ENCODE measurements at regions not wholly inside any gene's neighbourhood (a gene's known extent, or its start where the extent isn't known, plus 50 kb on each side); places are given as distances from the start of the nearest gene placed in this dataset.
"Not testable (repeated sequence)": the region's sequence is repeated elsewhere in the genome, so short reads cannot be mapped to it uniquely, and the experiment has no call there.

DNA sequence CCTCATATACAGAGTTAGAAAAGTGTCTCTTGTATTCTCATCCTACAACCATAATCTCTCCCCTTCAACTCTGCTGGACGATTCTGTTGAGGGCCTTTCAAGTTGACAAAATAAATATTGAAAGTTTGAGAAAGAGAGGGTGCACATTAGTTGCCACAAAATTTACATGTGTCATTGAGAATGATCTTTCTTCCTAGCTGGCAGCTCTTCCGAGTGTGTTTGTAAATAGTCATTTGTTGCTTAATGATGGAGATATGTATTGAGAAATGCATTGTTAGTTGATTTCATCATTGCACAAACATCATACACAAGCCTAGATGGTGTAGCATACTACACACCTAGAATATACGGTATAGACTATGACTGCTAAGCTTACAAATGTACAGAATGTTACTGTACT, 632.8 kb upstream of the AMOT start:
- no peak for DNase-seq

DNA sequence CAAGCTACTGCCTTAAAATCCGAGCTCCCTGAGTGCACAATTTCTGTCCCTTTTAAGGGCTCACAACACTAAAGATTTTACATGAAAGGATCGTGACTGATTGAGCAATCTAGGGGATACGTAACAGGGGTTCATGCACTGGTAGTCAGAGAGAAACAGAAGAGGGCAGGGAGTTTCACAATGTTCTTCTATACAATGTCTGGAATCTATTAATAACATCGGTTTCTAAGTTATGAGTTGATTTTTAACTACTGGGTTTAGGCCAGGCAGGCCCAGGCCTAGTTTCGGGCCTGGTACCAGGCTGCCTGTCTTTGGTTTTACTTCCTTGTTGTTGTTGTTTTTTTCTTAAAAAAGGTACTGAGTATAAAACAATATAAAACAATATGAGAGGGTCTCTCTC, 632.4 kb upstream of the AMOT start:
- not testable (repeated sequence) for DNase-seq

GRCh38 chrX:113470166-113470565, 629.5 kb upstream of the AMOT start:
- no peak for DNase-seq

DNA sequence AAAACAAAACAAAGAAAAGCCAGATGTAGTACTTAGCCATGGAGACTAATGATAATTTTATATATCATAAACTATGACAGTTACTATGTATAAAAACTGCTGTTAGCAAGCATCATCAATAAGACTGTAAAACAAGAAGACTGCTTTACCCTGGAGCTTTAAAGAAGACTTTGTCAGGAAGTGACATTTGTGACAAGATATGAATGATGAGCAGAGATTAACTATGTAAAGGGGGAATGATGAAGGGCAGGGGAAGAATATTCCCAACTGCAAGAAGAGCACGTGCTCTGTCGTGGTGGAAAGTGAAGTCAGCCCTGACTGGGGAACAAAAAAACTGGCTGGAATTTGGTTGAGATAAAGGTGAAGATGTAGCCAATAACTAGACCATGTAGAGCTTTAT, 617.1 kb upstream of the AMOT start:
- no peak for DNase-seq

- no peak for DNase-seq
Observed at GRCh38 chrX:113455582-113455981, 615.0 kb upstream of the AMOT start.

DNA sequence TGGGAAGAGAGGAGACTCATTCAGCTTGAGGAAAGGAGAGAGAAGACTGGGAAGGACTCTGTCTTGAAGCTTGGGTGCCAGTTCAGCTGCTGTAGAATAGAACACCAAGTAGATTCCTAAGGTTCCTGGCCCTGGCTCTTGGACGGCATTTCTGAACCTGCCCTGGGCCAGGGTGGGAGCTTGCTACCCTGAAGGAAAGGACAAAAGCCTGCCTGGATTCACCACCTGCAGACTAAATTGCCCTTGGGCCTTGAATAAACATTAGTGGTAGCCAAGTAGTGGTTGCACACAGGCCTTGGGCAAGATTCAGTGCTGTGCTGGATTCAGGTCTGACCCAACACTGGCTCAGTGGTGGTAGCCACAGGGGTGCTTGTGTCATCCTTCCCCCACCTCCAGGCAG, 588.4 kb upstream of the AMOT start:
- DNase-seq = no peak

DNA sequence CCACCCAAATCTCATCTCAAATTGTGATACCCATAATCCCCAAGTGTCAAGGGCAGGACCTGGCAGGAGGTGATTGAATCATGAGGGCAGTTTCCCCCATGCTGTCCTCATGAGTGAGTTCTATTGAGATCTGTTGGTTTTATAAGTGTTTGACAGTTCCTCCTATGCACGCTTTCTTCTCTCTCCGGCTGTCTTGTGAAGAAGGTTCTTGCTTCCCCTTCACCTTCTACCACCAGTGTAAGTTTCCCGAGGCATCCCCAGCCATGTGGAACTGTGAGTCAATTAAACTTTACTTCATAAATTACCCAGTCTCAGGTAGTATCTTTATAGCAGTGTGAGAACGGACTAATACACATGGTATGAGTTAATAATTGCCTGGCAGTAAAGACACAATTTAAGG, 581.7 kb upstream of the AMOT start:
- no peak for DNase-seq

GRCh38 chrX:113421432-113421831, 580.8 kb upstream of the AMOT start:
- DNase-seq = no peak

GRCh38 chrX:113412106-113412505, 571.5 kb upstream of the AMOT start:
- no peak for DNase-seq

DNA sequence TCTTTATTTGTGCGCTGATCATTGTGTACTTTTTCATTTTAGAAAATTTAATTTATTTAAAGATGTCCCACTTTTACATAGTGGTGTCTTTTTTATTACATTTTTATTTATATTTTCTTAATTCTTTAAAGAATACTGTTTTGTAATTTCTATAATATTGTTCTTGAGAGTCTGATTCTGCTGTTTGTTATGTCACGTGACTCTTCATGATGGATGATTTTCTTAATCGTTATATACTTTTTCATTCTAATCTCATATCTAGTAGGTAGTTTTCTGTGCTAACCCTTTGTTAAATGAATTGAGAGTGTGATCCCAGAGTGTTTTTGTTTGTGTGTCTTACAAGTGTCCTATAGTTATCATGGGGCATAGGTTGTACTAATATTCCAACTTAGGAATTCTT, 568.2 kb upstream of the AMOT start:
- no peak for DNase-seq

- DNase-seq = no peak
Observed at GRCh38 chrX:113400193-113400704, 559.6 kb upstream of the AMOT start.

DNA sequence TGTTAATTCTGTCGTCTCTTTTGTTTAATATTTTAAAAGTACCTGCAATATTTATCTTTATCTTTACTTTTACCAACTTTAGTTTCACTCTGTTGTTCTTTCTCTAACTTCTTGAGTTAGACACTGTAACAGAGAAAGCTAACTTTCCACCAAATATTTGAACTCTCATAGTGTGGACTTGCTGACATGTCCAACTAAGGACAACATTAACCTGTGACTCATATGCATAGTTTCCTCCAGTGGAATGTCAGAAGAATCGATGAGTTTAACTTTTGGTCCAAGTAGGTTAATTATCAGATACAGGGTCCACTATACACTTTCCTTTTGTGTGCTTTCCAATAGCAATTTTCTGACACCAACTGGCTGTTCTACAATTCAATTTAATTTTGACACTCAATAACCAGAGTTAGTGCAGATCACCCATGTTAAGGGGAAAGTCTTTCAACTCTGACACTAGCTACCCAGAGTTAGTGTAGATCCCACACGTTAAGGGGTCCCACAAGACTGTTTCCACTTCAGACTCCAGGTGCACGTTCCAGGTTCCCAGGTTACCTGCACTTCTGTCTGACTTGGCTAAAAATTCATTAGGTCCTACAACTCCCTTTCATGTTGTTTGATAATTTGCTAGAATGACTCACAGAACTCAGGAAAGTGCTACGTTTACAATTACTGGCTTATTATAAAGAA, 559.0 kb upstream of the AMOT start:
- DNase-seq = no peak

DNA sequence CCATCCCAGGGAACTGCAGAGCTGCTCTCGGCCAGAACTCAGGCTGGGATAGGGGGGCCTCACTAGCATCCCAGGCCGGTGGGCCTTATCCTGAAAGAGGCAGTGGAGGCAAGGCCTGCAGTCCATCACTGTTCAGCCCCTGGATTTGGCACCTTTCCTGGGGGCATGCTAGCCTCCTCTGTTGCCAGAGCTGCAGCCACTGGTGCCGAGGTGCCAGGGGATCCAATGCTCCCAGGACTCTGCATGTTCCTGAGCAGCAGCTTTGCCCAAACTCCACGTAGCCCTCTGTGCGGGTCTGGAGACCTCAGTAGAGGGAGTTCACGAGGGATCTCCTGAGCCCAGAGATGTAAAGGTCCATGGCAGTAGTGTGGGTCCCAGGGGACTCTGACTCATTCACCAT, 551.7 kb upstream of the AMOT start:
- DNase-seq = no peak

DNA sequence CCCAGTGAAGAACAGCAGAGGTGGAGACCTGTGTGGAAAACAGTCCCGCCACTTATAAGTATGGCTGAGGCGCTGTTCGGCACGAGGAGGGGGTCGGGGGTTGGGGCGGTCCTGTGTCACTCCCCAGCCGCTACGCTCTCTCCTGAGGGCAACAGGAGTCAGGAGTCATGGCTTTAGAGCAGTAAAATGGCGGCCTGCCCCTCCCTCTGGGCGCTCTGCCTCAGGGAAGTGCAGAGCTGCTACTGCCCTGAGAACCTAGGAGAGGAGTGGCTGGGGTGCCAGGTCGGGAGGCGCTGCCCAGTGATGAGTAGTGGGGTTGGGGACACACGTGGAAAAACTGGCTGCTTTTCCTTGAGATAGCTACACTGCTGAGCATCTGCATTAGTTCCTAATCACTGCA, 551.2 kb upstream of the AMOT start:
- no peak for DNase-seq

DNA sequence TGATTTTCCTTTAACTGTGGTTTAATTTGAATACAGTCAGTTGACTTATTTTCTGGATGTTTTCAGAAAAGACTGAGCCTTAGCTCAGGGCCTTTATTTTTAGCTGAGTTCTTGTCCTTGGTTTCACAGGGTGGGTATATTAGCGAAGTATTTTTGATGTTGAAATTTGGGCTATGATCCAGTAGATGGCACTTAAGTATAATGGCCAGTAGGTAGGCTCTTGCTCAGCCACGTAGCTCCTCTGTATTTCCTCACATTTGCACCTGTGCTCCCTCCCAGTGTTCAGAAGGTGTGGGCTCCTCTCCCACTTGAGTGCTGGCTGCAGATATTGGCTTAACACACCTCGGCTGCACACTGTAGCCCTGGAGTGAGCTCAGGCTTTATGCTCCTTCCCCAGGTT, 549.9 kb upstream of the AMOT start:
- no peak for DNase-seq

DNA sequence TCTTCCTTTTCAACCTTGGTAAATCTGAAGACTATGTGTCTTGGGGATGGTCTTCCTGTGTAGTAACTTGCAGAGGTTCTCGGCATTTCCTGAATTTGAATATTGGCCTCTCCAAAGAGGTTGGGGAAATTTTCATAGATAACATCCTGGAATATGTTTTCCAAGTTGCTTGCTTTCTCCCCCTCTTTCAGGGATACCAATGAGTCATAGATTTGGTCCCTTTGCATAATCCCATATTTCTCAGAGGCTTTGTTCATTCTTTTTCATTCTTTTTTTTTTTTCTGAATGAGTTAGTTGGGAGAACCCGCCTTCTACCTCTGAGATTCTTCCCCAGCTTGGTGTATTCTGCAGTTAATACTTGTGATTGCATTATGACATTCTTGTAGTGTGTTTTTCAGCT, 549.2 kb upstream of the AMOT start:
- DNase-seq = no peak

DNA sequence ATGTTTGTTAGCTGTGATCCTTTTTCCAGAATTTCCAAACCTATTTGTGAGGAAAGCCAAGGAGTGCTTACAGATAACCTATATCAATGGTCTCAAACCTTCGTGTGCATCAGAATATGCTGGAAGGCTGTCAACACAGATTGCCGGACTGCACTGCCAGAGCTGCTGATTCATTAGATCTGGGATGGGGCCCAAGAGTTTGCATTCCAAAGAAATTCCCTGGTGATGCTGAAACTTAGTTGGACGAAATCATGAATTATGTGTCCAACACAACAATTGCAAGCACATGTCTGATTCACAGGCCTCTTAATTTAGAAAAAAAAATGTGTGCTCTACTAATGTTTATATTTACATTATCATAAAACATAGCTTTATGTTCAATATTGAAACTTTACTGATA, 544.0 kb upstream of the AMOT start:
- DNase-seq = no peak

DNA sequence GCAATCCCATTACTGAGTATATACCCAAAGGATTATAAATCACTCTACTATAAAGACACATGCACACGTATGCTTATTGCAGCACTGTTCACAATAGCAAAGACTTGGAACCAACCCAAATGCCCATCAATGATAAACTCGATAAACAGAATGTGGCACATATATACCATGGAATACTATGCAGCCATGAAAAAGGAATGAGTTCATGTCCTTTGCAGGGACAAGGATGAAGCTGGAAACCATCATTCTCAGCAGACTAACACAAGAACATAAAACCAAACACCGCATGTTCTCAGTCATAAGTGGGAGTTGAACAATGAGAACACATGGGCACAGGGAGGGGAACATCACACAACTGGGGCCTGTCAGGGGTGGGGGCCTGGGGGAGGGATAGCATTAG, 532.8 kb upstream of the AMOT start:
- not testable (repeated sequence) for DNase-seq

DNA sequence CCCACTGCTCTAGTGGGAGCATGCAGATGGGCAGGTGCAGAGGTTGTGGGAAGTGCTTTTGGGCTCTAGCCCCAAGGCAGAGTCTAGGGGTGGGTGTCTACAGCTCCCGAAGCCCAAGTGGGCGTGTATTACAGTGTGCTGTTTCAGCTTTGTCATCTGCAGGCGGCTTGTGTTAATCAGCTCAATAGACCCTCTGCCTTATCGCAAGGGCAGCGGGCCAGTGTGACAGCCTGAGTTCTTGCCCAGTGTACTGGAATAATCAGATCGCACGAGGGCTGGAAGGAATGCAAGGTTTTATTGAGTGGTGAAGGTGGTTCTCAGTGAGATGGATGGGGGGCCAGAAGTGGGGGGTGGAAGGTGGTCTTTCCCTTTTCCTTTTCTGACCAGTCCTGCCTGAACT, 529.4 kb upstream of the AMOT start:
- DNase-seq = no peak

- no peak for DNase-seq
Observed at GRCh38 chrX:113369056-113369455, 528.4 kb upstream of the AMOT start.

DNA sequence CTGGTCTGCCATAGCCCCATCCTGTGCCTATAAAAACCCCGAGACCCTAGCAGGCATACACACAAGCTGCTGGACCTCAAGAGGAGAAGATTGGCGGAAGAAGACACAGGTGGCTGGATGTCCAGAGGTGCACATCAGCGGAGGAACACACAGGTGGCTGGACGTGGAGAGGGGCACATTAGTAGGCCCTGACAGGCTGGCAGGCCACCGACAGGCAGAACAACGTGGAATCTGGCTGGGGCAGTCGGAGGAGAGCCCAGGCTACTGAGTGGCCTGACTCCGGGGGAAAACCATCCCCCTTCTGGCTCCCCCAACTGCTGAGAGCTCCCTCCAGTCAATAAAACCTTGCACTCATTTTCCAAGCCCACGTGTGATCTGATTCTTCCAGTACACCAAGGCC, 512.5 kb upstream of the AMOT start:
- no peak for DNase-seq

DNA sequence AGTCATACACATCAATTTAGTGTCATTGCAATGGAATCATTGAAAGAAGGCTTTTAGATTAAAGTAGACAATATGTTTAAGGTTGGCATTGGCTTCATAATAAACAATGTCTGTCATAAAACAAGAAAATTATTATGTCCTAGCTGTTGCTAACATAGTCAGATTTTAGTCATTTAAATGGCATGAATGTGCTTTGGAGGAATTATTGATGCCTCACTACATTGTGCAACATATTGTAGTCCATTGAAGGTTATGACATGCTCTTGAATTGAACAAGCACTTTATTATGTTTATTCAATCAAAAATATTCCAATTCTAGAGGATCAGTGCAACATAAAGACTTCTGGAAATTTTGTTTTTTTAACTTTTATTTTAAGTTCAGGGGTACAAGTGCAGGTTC, 489.8 kb upstream of the AMOT start:
- no peak for DNase-seq

DNA sequence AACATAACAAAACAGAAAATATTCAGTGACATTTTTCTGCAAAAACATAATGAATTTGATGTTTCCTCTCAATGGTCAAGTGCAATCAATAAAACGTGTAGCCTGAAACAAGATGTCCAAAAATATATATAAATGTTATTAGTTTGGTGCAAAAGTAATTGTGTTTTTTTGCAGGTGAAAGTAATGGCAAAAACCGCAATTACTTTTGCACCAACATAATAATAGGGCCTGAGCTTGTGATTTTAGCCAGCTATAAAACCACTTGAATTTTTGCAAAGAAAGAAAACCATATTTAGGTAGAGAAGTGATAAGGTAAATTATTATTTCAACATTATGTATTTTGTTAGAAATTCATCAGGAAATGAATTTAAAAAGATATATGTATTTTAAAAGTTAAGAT, 475.3 kb upstream of the AMOT start:
- DNase-seq = no peak

DNA sequence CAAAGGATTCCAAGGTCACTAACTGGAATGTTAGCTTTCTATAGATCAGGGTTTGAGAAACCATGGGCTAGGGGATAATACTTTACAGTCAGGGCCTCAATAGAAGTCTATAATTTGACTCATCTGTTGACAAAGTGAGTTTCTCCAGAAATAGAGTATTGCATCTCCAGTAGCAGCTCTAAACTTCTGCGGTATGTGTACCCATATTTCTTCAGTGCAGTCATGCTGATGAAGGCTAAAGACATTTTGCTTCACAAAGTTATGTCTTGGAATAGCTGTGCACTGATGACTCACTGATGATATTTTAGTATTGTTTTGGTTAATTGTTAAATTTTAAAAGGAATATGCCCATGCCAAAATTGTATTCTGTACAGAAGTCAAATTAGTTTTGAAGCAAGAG, 464.9 kb upstream of the AMOT start:
- no peak for DNase-seq

GRCh38 chrX:113300580-113300979, 459.9 kb upstream of the AMOT start:
- no peak for DNase-seq

Measured in suppressor macrophage (primary cell).